Uterus (tissue), 3 donors: ENCODE measurements at regions not wholly inside any gene's neighbourhood (a gene's known extent, or its start where the extent isn't known, plus 50 kb on each side); places are given as distances from the start of the nearest gene placed in this dataset.

Experiments used
- DNase-seq, 2 donors: peaks; one replicate each; pipeline ENCODE4 v3.0.0-alpha.2; 2019 to 2020
- H3K27ac ChIP-seq, 2 donors: fragments of 200-600 bp; sonication (generic); 1 replicate in 1 of 2; 2 replicates in 1 of 2; pipeline ENCODE4 v1.5.1; 2016 to 2018
- H3K27me3 ChIP-seq, 2 donors: fragments of 200-600 bp; sonication (generic); one replicate each; pipeline ENCODE4 v1.5.1; 2018 to 2019; ENCODE audit warnings: control low read depth in 1 of 2
- H3K36me3 ChIP-seq, 2 donors: fragments of 200-600 bp; sonication (generic); one replicate each; pipeline ENCODE4 v1.5.1; 2019; ENCODE audit warnings: control low read depth in 1 of 2
- H3K4me1 ChIP-seq, 2 donors: fragments of 200-600 bp; sonication (generic); one replicate each; pipeline ENCODE4 v1.5.1; 2018 to 2019; ENCODE audit warnings: control low read depth in 1 of 2
- H3K4me3 ChIP-seq, 2 donors: fragments of 200-600 bp; sonication (generic); 1 replicate in 1 of 2; 2 replicates in 1 of 2; pipeline ENCODE4 v1.5.1; 2018 to 2019; ENCODE audit warnings: mild to moderate bottlenecking in 1 of 2
- H3K9me3 ChIP-seq, 2 donors: fragments of 200-600 bp; sonication (generic); one replicate each; pipeline ENCODE4 v1.5.1; 2019; ENCODE audit warnings: control low read depth in 1 of 2
- POLR2A ChIP-seq, 2 donors: fragments of 450-650 bp; IDR thresholded peaks; one replicate each; pipeline ENCODE4 v1.6.1; 2016; ENCODE audit warnings: antibody characterized with exemption in 2 of 2, mild to moderate bottlenecking in 1 of 2, moderate library complexity in 1 of 2
- intact Hi-C: fragments of 100-400 bp; cut with DNase I; formaldehyde crosslinking; loops from one replicate; pipeline ENCODE4 v1.15.1; 2023; ENCODE audit warnings: low total_unique reads
- TF ChIP-seq, protein P1 (sequence below), 4 experiments: fragments of 200-600 bp in 2 of 4; fragments of 450-650 bp in 2 of 4; sonication (generic) in 2 of 4; IDR thresholded peaks; one replicate each; pipeline ENCODE4 v1.5.1; 2016 to 2019; ENCODE audit warnings: antibody characterized with exemption in 4 of 4, mild to moderate bottlenecking in 2 of 4, moderate library complexity in 1 of 4
- donor health status: DM: yes; HTN: yes; CAD: no.

GRCh38 chr6:101286146-101286545, 107.4 kb upstream of the GRIK2 start:
- Histone ChIP-seq H3K4me1 (no peaks in the 10 kb centered on the region), H3K36me3 (no peaks in the 10 kb centered on the region), H3K4me3 (no peak overlapping the region), H3K27me3 (no peaks in the 10 kb centered on the region), H3K9me3 (no peaks in the 10 kb centered on the region), H3K27ac (no peak overlapping the region)
- intact Hi-C loops, result no loop called here
- no peak for DNase-seq
- TF ChIP-seq, protein P1, sequence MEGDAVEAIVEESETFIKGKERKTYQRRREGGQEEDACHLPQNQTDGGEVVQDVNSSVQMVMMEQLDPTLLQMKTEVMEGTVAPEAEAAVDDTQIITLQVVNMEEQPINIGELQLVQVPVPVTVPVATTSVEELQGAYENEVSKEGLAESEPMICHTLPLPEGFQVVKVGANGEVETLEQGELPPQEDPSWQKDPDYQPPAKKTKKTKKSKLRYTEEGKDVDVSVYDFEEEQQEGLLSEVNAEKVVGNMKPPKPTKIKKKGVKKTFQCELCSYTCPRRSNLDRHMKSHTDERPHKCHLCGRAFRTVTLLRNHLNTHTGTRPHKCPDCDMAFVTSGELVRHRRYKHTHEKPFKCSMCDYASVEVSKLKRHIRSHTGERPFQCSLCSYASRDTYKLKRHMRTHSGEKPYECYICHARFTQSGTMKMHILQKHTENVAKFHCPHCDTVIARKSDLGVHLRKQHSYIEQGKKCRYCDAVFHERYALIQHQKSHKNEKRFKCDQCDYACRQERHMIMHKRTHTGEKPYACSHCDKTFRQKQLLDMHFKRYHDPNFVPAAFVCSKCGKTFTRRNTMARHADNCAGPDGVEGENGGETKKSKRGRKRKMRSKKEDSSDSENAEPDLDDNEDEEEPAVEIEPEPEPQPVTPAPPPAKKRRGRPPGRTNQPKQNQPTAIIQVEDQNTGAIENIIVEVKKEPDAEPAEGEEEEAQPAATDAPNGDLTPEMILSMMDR (IDR thresholded peaks at IDR 0.05), result no peak
- no peak for TF ChIP-seq POLR2A (IDR thresholded peaks at IDR 0.05)

GRCh38 chr6:101290346-101290745, 103.2 kb upstream of the GRIK2 start:
- intact Hi-C loops, result no loop called here
- DNase-seq, result no peak
- Histone ChIP-seq H3K36me3 (no peaks in the 10 kb centered on the region), H3K9me3 (no peaks in the 10 kb centered on the region), H3K4me1 (no peaks in the 10 kb centered on the region), H3K27ac (no peak overlapping the region), H3K27me3 (no peaks in the 10 kb centered on the region), H3K4me3 (no peak overlapping the region)
- no peak for TF ChIP-seq POLR2A (IDR thresholded peaks at IDR 0.05)
- TF ChIP-seq, protein P1 (IDR thresholded peaks at IDR 0.05), result no peak

DNA sequence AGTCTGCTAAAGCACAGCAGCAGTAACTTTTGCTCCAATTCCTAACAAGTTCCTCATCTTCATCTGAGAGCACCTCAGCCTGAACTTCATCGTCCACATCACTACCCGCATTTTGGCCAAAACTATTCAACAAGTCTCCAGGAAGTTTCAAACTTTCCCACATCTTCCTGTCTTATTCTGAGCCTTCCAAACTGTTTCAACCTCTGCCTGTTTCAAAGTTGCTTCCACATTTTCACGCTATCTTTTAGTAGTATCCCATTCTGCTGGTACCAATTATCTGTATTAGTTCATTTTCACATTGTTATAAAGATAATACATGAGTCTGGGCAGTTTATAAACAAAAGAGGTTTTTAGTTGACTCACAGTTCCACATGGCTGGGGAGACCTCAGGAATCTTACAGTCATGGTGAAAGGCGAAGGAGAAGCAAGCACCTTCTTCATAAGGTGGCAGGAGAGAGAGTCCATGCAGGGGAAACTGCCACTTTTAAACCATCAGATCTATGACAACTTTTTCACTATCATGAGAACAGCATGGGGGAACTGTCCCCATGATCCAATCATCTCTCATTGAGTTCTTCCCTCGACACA, 99.4 kb upstream of the GRIK2 start:
- no peak for TF ChIP-seq POLR2A (IDR thresholded peaks at IDR 0.05)
- TF ChIP-seq, protein P1 (IDR thresholded peaks at IDR 0.05), result no peak
- Histone ChIP-seq H3K27me3 (no peaks in the 10 kb centered on the region), H3K27ac (no peak overlapping the region), H3K4me1 (no peaks in the 10 kb centered on the region), H3K36me3 (no peaks in the 10 kb centered on the region), H3K4me3 (no peak overlapping the region), H3K9me3 (no peaks in the 10 kb centered on the region)
- DNase-seq, result no peak
- intact Hi-C loops, result no loop called here

- Histone ChIP-seq H3K27me3 (no peaks in the 10 kb centered on the region), H3K27ac (no peak overlapping the region), H3K36me3 (no peaks in the 10 kb centered on the region), H3K4me3 (no peak overlapping the region), H3K4me1 (no peaks in the 10 kb centered on the region), H3K9me3 (no peaks in the 10 kb centered on the region)
- intact Hi-C loops, result no loop called here
- no peak for TF ChIP-seq POLR2A (IDR thresholded peaks at IDR 0.05)
- TF ChIP-seq, protein P1 (IDR thresholded peaks at IDR 0.05), result no peak
- DNase-seq, result no peak
Measured at GRCh38 chr6:101294676-101295075, 98.8 kb upstream of the GRIK2 start.

DNA sequence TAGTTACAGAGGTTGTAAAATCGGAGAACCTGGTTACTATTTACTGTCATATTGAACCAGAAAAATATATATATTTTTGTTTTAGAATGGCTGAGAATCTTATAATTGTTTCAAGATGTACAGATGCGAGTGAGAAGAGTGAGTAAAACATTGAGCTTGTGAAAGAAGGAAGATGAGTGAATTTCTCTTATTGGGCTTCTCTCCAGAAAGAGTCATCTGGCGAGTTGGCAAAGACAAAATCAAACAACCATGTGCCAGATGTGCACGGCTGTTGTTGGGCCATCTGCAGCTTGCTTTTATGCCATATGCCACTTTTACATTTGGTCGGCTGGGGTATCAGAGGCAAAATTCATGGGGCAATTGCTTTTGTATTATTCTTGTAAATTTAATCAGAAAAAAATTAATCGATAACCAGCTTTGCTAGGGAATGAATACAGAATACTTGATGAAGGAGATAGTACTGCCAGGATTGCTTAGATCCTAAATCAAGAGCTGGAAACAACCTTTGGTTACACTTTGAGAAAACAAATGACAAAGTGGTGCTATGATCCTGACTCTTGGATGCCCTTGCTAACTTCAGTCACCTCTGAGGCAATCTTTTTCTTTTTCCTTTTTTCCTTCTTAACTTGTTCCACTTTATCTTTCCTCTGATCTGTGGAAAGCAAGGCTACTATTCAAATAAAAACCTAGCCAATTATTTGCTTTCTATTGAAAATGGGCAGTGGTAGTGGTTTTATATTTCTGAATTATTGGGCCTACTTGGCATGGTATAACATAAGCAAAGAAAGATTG, 97.1 kb upstream of the GRIK2 start:
- H3K36me3 ChIP-seq, result no peaks in the 10 kb centered on the region
- H3K4me3 ChIP-seq, result no peak overlapping the region
- TF ChIP-seq, protein P1 (IDR thresholded peaks at IDR 0.05), result no peak
- TF ChIP-seq POLR2A (IDR thresholded peaks at IDR 0.05), result no peak
- H3K9me3 ChIP-seq, result no peaks in the 10 kb centered on the region
- intact Hi-C loops, result no loop called here
- H3K27me3 ChIP-seq, result no peaks in the 10 kb centered on the region
- no peaks in the 10 kb centered on the region for H3K4me1 ChIP-seq
- no peak overlapping the region for H3K27ac ChIP-seq
- no peak for DNase-seq
